ENCODE measurements at regions not wholly inside any gene's neighbourhood (a gene's known extent, or its start where the extent isn't known, plus 50 kb on each side); places are given as distances from the start of the nearest gene placed in this dataset.

- WGBS (ENCODE audit: low lambda C conversion rate, missing lambda C conversion rate) = 99% methylated on average over 3 of the region's 3 CpGs
- DNase-seq (ENCODE audit: low spot score) = no peak
- no peak overlapping the region for H3K4me2 ChIP-seq
- H4K20me1 ChIP-seq (ENCODE audit: insufficient read depth, poor library complexity, severe bottlenecking) = no peaks in the 10 kb centered on the region
- H3K36me3 ChIP-seq (replicated peaks; ENCODE audit: insufficient read depth, low read depth) = no peaks in the 10 kb centered on the region
- H3K4me1 ChIP-seq (ENCODE audit: insufficient read depth) = no peaks in the 10 kb centered on the region
- no peaks in the 10 kb centered on the region for H3K27me3 ChIP-seq
- no peak overlapping the region for H3K4me3 ChIP-seq
- TF ChIP-seq EZH2 (IDR thresholded peaks at IDR 0.05; ENCODE audit: borderline replicate concordance) (no peak), EZH2phosphoT487 (IDR thresholded peaks at IDR 0.05; ENCODE audit: low read depth, severe bottlenecking, unreplicated experiment) (no peak), CTCF (IDR thresholded peaks at IDR 0.05; ENCODE audit: poor library complexity) (no peak)
- no peaks in the 10 kb centered on the region for H3K9me3 ChIP-seq (ENCODE audit: low read depth)
- no peak overlapping the region for H2AFZ ChIP-seq
- H3K79me2 ChIP-seq = no peaks in the 10 kb centered on the region
- no peak overlapping the region for H3K27ac ChIP-seq
- no peaks in the 10 kb centered on the region for H3K9me2 ChIP-seq (replicated peaks; ENCODE audit: insufficient read depth)
Observed at GRCh38 chr5:154129013-154129412, 61.5 kb upstream of the GALNT10 start.

- no peak overlapping the region for H3K4me2 ChIP-seq
- H4K20me1 ChIP-seq (ENCODE audit: insufficient read depth, poor library complexity, severe bottlenecking) = no peaks in the 10 kb centered on the region
- H2AFZ ChIP-seq = no peak overlapping the region
- no peaks in the 10 kb centered on the region for H3K4me1 ChIP-seq (ENCODE audit: insufficient read depth)
- no peaks in the 10 kb centered on the region for H3K9me2 ChIP-seq (replicated peaks; ENCODE audit: insufficient read depth)
- no peak overlapping the region for H3K4me3 ChIP-seq
- no peak for DNase-seq (ENCODE audit: low spot score)
- 29% methylated on average over 1 of the region's 1 CpG for WGBS (ENCODE audit: low lambda C conversion rate, missing lambda C conversion rate)
- no peak overlapping the region for H3K27ac ChIP-seq
- H3K79me2 ChIP-seq = no peaks in the 10 kb centered on the region
- no peaks in the 10 kb centered on the region for H3K27me3 ChIP-seq
- TF ChIP-seq CTCF (IDR thresholded peaks at IDR 0.05; ENCODE audit: poor library complexity) = no peak
- no peak for TF ChIP-seq EZH2 (IDR thresholded peaks at IDR 0.05; ENCODE audit: borderline replicate concordance)
- no peak for TF ChIP-seq EZH2phosphoT487 (IDR thresholded peaks at IDR 0.05; ENCODE audit: low read depth, severe bottlenecking, unreplicated experiment)
- H3K9me3 ChIP-seq (ENCODE audit: low read depth) = no peaks in the 10 kb centered on the region
- H3K36me3 ChIP-seq (replicated peaks; ENCODE audit: insufficient read depth, low read depth) = no peaks in the 10 kb centered on the region
Observed at GRCh38 chr5:154129921-154130320, 60.6 kb upstream of the GALNT10 start.

GRCh38 chr5:154131817-154132216, 58.7 kb upstream of the GALNT10 start:
- no peaks in the 10 kb centered on the region for H3K4me1 ChIP-seq (ENCODE audit: insufficient read depth)
- H3K4me2 ChIP-seq = no peak overlapping the region
- TF ChIP-seq EZH2phosphoT487 (IDR thresholded peaks at IDR 0.05; ENCODE audit: low read depth, severe bottlenecking, unreplicated experiment) = no peak
- TF ChIP-seq CTCF (IDR thresholded peaks at IDR 0.05; ENCODE audit: poor library complexity) = no peak
- no peak for TF ChIP-seq EZH2 (IDR thresholded peaks at IDR 0.05; ENCODE audit: borderline replicate concordance)
- H2AFZ ChIP-seq = no peak overlapping the region
- no peaks in the 10 kb centered on the region for H3K79me2 ChIP-seq
- no peaks in the 10 kb centered on the region for H4K20me1 ChIP-seq (ENCODE audit: insufficient read depth, poor library complexity, severe bottlenecking)
- 82% methylated on average over 5 of the region's 5 CpGs for WGBS (ENCODE audit: low lambda C conversion rate, missing lambda C conversion rate)
- H3K36me3 ChIP-seq (replicated peaks; ENCODE audit: insufficient read depth, low read depth) = no peaks in the 10 kb centered on the region
- no peak overlapping the region for H3K4me3 ChIP-seq
- H3K27me3 ChIP-seq = no peaks in the 10 kb centered on the region
- H3K27ac ChIP-seq = no peak overlapping the region
- DNase-seq (ENCODE audit: low spot score) = no peak
- H3K9me3 ChIP-seq (ENCODE audit: low read depth) = no peaks in the 10 kb centered on the region
- H3K9me2 ChIP-seq (replicated peaks; ENCODE audit: insufficient read depth) = no peaks in the 10 kb centered on the region
